KMS-11 (cell line): ENCODE measurements at regions not wholly inside any gene's neighbourhood (a gene's known extent, or its start where the extent isn't known, plus 50 kb on each side); places are given as distances from the start of the nearest gene placed in this dataset.

Experiments
- H2AFZ ChIP-seq: fragments of 200-600 bp; sonication (generic); 2 replicates; pipeline ENCODE4 v1.6.1; 2016; ENCODE audit warnings: antibody characterized with exemption, mixed run types, low read depth
- H3K27ac ChIP-seq: fragments of 200-600 bp; sonication (generic); 2 replicates; pipeline ENCODE4 v1.6.1; 2016; ENCODE audit warnings: mild to moderate bottlenecking, mixed run types
- H3K27me3 ChIP-seq: fragments of 200-600 bp; sonication (generic); 2 replicates; pipeline ENCODE4 v1.6.1; 2017; ENCODE audit warnings: mild to moderate bottlenecking, low read depth, mixed run types, moderate library complexity; ENCODE audit not compliant: insufficient read depth
- H3K36me3 ChIP-seq: fragments of 200-600 bp; sonication (generic); 2 replicates; pipeline ENCODE4 v1.6.1; 2017; ENCODE audit warnings: mild to moderate bottlenecking, mixed run types; ENCODE audit not compliant: insufficient read depth
- H3K4me1 ChIP-seq: fragments of 200-600 bp; sonication (generic); 2 replicates; pipeline ENCODE4 v1.6.1; 2016; ENCODE audit warnings: mild to moderate bottlenecking, low read depth, mixed run types; ENCODE audit not compliant: poor library complexity, severe bottlenecking
- H3K4me2 ChIP-seq: fragments of 200-600 bp; sonication (generic); 2 replicates; pipeline ENCODE4 v1.7.0; 2016; ENCODE audit warnings: mild to moderate bottlenecking, mixed run types
- H3K4me3 ChIP-seq: fragments of 200-600 bp; sonication (generic); IDR thresholded peaks from 2 replicates; pipeline ENCODE4 v1.6.1; 2017; ENCODE audit warnings: low read depth, low read length, mixed read lengths; ENCODE audit not compliant: insufficient read depth
- H3K79me2 ChIP-seq: fragments of 200-600 bp; sonication (generic); 2 replicates; pipeline ENCODE4 v1.6.1; 2016; ENCODE audit warnings: low read depth, mixed run types; ENCODE audit not compliant: insufficient read depth
- H3K9ac ChIP-seq: fragments of 200-600 bp; sonication (generic); 2 replicates; pipeline ENCODE4 v1.6.1; 2016; ENCODE audit warnings: mild to moderate bottlenecking, mixed run types
- H4K20me1 ChIP-seq: fragments of 200-600 bp; sonication (generic); 2 replicates; pipeline ENCODE4 v1.6.1; 2016; ENCODE audit warnings: mild to moderate bottlenecking, mixed run types; ENCODE audit not compliant: insufficient read depth
- TF ChIP-seq, protein P1 (sequence below): fragments of 200-600 bp; sonication (generic); conservative IDR thresholded peaks from 2 replicates; pipeline ENCODE4 v1.6.1; 2017; ENCODE audit warnings: low read depth, mild to moderate bottlenecking, antibody characterized with exemption, low read length, moderate library complexity, mixed read lengths

DNA sequence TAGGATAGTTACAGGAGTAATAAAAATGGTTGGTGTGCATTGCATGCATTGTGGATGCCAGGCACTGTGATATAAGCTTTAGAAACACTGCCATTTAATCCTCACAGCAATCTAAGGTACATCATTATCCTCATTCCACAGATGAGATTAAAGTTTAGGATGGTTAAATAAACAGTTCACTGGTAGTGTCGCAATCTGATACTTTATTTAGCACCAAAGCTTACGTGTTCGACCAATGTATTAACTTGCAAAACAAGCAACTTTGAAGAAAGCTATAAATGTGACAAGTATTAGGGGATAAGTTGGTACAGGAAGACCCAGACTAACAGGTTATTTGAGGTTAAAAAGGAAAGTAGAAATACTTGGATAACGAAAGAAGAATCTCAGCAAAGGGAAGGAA lies 150.5 kb upstream of the ZNF385D start:
- Histone ChIP-seq H3K9ac (no peak overlapping the region), H4K20me1 (no peaks in the 10 kb centered on the region), H3K27me3 (no peaks in the 10 kb centered on the region), H2AFZ (no peak overlapping the region), H3K27ac (no peak overlapping the region), H3K4me2 (no peak overlapping the region), H3K79me2 (no peaks in the 10 kb centered on the region), H3K4me1 (no peaks in the 10 kb centered on the region), H3K4me3 (no peak overlapping the region), H3K36me3 (no peaks in the 10 kb centered on the region)
- TF ChIP-seq, protein P1, sequence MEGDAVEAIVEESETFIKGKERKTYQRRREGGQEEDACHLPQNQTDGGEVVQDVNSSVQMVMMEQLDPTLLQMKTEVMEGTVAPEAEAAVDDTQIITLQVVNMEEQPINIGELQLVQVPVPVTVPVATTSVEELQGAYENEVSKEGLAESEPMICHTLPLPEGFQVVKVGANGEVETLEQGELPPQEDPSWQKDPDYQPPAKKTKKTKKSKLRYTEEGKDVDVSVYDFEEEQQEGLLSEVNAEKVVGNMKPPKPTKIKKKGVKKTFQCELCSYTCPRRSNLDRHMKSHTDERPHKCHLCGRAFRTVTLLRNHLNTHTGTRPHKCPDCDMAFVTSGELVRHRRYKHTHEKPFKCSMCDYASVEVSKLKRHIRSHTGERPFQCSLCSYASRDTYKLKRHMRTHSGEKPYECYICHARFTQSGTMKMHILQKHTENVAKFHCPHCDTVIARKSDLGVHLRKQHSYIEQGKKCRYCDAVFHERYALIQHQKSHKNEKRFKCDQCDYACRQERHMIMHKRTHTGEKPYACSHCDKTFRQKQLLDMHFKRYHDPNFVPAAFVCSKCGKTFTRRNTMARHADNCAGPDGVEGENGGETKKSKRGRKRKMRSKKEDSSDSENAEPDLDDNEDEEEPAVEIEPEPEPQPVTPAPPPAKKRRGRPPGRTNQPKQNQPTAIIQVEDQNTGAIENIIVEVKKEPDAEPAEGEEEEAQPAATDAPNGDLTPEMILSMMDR: no peak

DNA sequence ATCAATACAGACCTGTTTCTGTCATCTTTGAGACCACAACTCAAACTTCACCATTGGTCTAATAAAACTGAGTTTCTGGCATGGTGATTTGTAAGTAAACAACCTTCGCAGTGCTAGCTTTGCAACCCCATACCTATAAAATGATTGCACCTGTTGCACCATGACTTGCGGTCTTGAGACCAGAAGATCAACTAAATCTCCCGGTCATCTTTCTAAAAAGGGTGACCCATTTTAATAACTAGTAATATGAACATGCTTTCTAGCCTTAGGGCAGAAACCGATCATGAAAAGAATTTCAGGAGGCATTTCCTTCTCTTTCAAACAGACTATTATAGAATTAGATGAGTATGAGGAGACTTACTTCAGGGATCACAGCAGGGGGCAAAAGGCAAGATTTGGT lies 151.9 kb upstream of the ZNF385D start:
- Histone ChIP-seq H4K20me1 (no peaks in the 10 kb centered on the region), H3K27me3 (no peaks in the 10 kb centered on the region), H3K36me3 (no peaks in the 10 kb centered on the region), H3K27ac (no peak overlapping the region), H3K4me3 (no peak overlapping the region), H3K4me1 (no peaks in the 10 kb centered on the region), H3K79me2 (no peaks in the 10 kb centered on the region), H3K9ac (no peak overlapping the region), H2AFZ (no peak overlapping the region), H3K4me2 (no peak overlapping the region)
- TF ChIP-seq, protein P1: no peak

DNA sequence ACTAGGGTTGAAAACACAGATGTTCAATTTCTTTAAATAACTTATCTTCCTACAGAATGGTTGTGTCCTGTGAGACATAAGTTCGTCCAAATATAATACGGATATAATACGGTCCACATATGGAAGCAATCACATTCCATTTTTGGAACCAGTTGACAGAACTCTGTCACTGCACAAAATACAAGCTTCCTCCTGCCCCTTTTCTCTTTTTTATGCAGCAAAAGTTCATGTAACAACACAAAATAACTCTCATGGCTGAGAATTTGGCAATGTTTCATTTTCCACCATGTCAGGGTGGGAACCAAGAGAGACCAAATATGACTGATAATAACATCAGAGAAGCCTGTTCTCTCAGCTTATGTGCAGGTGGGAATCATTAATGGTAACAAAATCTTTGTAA lies 158.1 kb upstream of the ZNF385D start:
- TF ChIP-seq, protein P1: no peak
- no peaks in the 10 kb centered on the region for H3K36me3 ChIP-seq
- H3K27me3 ChIP-seq: no peaks in the 10 kb centered on the region
- H3K4me2 ChIP-seq: no peak overlapping the region
- no peak overlapping the region for H3K9ac ChIP-seq
- H3K4me1 ChIP-seq: no peaks in the 10 kb centered on the region
- H2AFZ ChIP-seq: no peak overlapping the region
- H3K4me3 ChIP-seq: no peak overlapping the region
- H4K20me1 ChIP-seq: no peaks in the 10 kb centered on the region
- no peaks in the 10 kb centered on the region for H3K79me2 ChIP-seq
- no peak overlapping the region for H3K27ac ChIP-seq

DNA sequence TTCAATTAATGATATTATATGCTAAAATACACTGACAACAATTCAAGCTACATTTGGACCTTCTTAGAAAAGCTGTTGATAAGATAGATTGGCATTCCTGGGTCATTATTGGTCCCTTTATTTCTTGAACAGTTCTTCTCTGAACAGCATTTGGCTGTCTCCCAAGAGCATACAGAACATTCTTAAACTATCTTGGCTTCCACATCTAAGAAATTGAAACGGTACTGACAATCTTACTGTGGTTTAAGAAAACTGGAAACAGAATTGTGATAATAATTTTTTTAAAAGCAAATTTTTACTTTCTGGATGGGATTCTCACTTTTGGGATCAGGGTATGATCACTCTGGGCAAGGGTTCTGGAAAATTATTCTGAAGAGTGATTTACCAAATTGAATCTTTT lies 161.7 kb upstream of the ZNF385D start:
- H3K9ac ChIP-seq: no peak overlapping the region
- H2AFZ ChIP-seq: no peak overlapping the region
- no peaks in the 10 kb centered on the region for H3K36me3 ChIP-seq
- H3K27me3 ChIP-seq: no peaks in the 10 kb centered on the region
- TF ChIP-seq, protein P1: no peak
- H3K4me2 ChIP-seq: no peak overlapping the region
- no peak overlapping the region for H3K4me3 ChIP-seq
- H4K20me1 ChIP-seq: no peaks in the 10 kb centered on the region
- no peaks in the 10 kb centered on the region for H3K4me1 ChIP-seq
- no peaks in the 10 kb centered on the region for H3K79me2 ChIP-seq
- H3K27ac ChIP-seq: no peak overlapping the region

DNA sequence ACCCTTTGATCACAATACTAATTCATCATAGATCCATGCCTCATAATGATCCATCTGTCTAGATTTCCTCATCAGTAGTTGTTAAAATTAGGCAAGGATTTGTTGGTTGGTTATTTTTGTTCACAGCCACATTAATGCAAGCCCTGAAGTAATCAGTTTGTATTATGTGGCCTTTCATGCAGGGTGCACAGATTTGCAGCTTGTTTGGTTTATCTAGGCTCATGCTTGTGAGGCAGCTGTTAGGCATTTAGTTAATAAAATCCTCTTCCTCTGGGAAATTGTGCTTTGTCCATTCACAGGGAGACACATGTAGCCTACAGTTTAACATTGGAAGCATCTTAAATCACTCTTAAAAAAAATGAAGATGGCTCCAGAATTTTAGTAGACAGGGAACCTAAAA lies 162.8 kb upstream of the ZNF385D start:
- Histone ChIP-seq H3K27ac (no peak overlapping the region), H3K79me2 (no peaks in the 10 kb centered on the region), H3K27me3 (no peaks in the 10 kb centered on the region), H3K36me3 (no peaks in the 10 kb centered on the region), H3K4me1 (no peaks in the 10 kb centered on the region), H2AFZ (no peak overlapping the region), H3K9ac (no peak overlapping the region), H3K4me2 (no peak overlapping the region), H4K20me1 (no peaks in the 10 kb centered on the region), H3K4me3 (no peak overlapping the region)
- TF ChIP-seq, protein P1: no peak
